Kidney glomerular epithelial cell (primary cell): ENCODE measurements at regions not wholly inside any gene's neighbourhood (a gene's known extent, or its start where the extent isn't known, plus 50 kb on each side); places are given as distances from the start of the nearest gene placed in this dataset.

Source experiments
- DNase-seq: peaks from one replicate; lab custom pipeline; 2025; lab: John Stamatoyannopoulos, UW

- no peak for DNase-seq
These were observed 573.0 kb upstream of the PCDH9 start for GRCh38 chr13:67803118-67803517.

- DNase-seq: no peak
These were observed 562.1 kb upstream of the PCDH9 start for GRCh38 chr13:67792151-67792676.

GRCh38 chr13:67791047-67791446 lies 560.9 kb upstream of the PCDH9 start:
- DNase-seq: no peak

- DNase-seq: no peak
These were observed 546.0 kb upstream of the PCDH9 start for GRCh38 chr13:67776151-67776550.

GRCh38 chr13:67775359-67775758 lies 545.2 kb upstream of the PCDH9 start:
- no peak for DNase-seq

- DNase-seq: no peak
These were observed 542.8 kb upstream of the PCDH9 start for GRCh38 chr13:67772807-67773453.

- DNase-seq: no peak
These were observed 541.0 kb upstream of the PCDH9 start for GRCh38 chr13:67771106-67771505.

GRCh38 chr13:67769987-67770341 lies 539.8 kb upstream of the PCDH9 start:
- no peak for DNase-seq

- no peak for DNase-seq
These were observed 539.2 kb upstream of the PCDH9 start for GRCh38 chr13:67769063-67769986.

GRCh38 chr13:67763984-67764383 lies 533.8 kb upstream of the PCDH9 start:
- no peak for DNase-seq

- no peak for DNase-seq
These were observed 533.2 kb upstream of the PCDH9 start for GRCh38 chr13:67763384-67763783.

GRCh38 chr13:67758975-67759374 lies 528.8 kb upstream of the PCDH9 start:
- no peak for DNase-seq

- DNase-seq: no peak
These were observed 523.9 kb upstream of the PCDH9 start for GRCh38 chr13:67754012-67754411.

GRCh38 chr13:67752759-67753158 lies 522.6 kb upstream of the PCDH9 start:
- no peak for DNase-seq

- DNase-seq: no peak
These were observed 512.3 kb upstream of the PCDH9 start for GRCh38 chr13:67742478-67742877.

GRCh38 chr13:67740871-67741535 lies 510.9 kb upstream of the PCDH9 start:
- DNase-seq: no peak

GRCh38 chr13:67736646-67737420 lies 506.7 kb upstream of the PCDH9 start:
- peak; percentile 88 for DNase-seq

- DNase-seq: no peak
These were observed 505.5 kb upstream of the PCDH9 start for GRCh38 chr13:67735651-67736050.

GRCh38 chr13:67726979-67727378 lies 496.8 kb upstream of the PCDH9 start:
- DNase-seq: no peak

GRCh38 chr13:67725999-67726398 lies 495.9 kb upstream of the PCDH9 start:
- DNase-seq: no peak

- no peak for DNase-seq
These were observed 483.4 kb upstream of the PCDH9 start for GRCh38 chr13:67713571-67713970.

GRCh38 chr13:67696775-67697174 lies 466.6 kb upstream of the PCDH9 start:
- no peak for DNase-seq
